ENCODE measurements at regions not wholly inside any gene's neighbourhood (a gene's known extent, or its start where the extent isn't known, plus 50 kb on each side); places are given as distances from the start of the nearest gene placed in this dataset.
A peak's percentile ranks its signal among the peaks of the same experiment; 100 is the strongest.

- no peak for DNase-seq (ENCODE audit: low read depth)
Observed at GRCh38 chr7:340979-341694, 51.2 kb downstream of the FOXL3 start.

- DNase-seq (ENCODE audit: low read depth), result no peak
Observed at GRCh38 chr7:341841-342638, 52.1 kb downstream of the FOXL3 start.

GRCh38 chr7:342681-343216 is 52.8 kb downstream of the FOXL3 start:
- no peak for DNase-seq (ENCODE audit: low read depth)

- no peak for DNase-seq (ENCODE audit: low read depth)
Observed at GRCh38 chr7:343227-343822, 53.4 kb downstream of the FOXL3 start.

- no peak for DNase-seq (ENCODE audit: low read depth)
Observed at GRCh38 chr7:343864-344607, 54.1 kb downstream of the FOXL3 start.

- no peak for DNase-seq (ENCODE audit: low read depth)
Observed at GRCh38 chr7:344608-344994, 54.6 kb downstream of the FOXL3 start.

- no peak for DNase-seq (ENCODE audit: low read depth)
Observed at GRCh38 chr7:346116-346898, 56.3 kb downstream of the FOXL3 start.

GRCh38 chr7:347001-347590 is 57.1 kb downstream of the FOXL3 start:
- no peak for DNase-seq (ENCODE audit: low read depth)

GRCh38 chr7:347644-348479 is 57.9 kb downstream of the FOXL3 start:
- DNase-seq (ENCODE audit: low read depth), result no peak

GRCh38 chr7:348480-348844 is 58.5 kb downstream of the FOXL3 start:
- no peak for DNase-seq (ENCODE audit: low read depth)

GRCh38 chr7:348962-349743 is 59.2 kb downstream of the FOXL3 start:
- DNase-seq (ENCODE audit: low read depth), result no peak

GRCh38 chr7:351256-351655 is 61.3 kb downstream of the FOXL3 start:
- DNase-seq (ENCODE audit: low read depth), result peak; percentile 37

- peak; percentile 38 for DNase-seq (ENCODE audit: low read depth)
Observed at GRCh38 chr7:351681-352480, 61.9 kb downstream of the FOXL3 start.

GRCh38 chr7:353746-354325 is 63.9 kb downstream of the FOXL3 start:
- no peak for DNase-seq (ENCODE audit: low read depth)

GRCh38 chr7:354597-355470 is 64.9 kb downstream of the FOXL3 start:
- no peak for DNase-seq (ENCODE audit: low read depth)

GRCh38 chr7:355568-355967 is 65.6 kb downstream of the FOXL3 start:
- DNase-seq (ENCODE audit: low read depth), result no peak

- DNase-seq (ENCODE audit: low read depth), result no peak
Observed at GRCh38 chr7:356087-356486, 66.1 kb downstream of the FOXL3 start.
